Activated naive CD4-positive, alpha-beta T cell treated with anti-CD3 and anti-CD28 coated beads, Interleukin-2, amount 10 ng/mL, durations not matched to agents 7 days and 5 days (primary cell): ENCODE measurements at regions not wholly inside any gene's neighbourhood (a gene's known extent, or its start where the extent isn't known, plus 50 kb on each side); places are given as distances from the start of the nearest gene placed in this dataset.
"Not testable (repeated sequence)": the region's sequence is repeated elsewhere in the genome, so short reads cannot be mapped to it uniquely, and the experiment has no call there.

Source experiments
- CTCF ChIA-PET: fragments of 350-600 bp; sonication (Branson Sonifier 250); formaldehyde crosslinking; loops from one replicate; lab custom pipeline; 2021; ENCODE audit warnings: antibody characterized with exemption; lab: Charles Lee
- DNase-seq: peaks from one replicate; pipeline ENCODE4 v3.0.0-alpha.2; 2020
- H3K27ac Mint-ChIP-seq: one replicate; pipeline ENCODE4 v1.8.0; 2021; ENCODE audit warnings: mild to moderate bottlenecking, moderate library complexity, mixed read lengths
- H3K27me3 Mint-ChIP-seq: one replicate; pipeline ENCODE4 v1.8.0; 2021; ENCODE audit warnings: mild to moderate bottlenecking, mixed read lengths
- H3K36me3 Mint-ChIP-seq: one replicate; pipeline ENCODE4 v1.8.0; 2021; ENCODE audit warnings: mixed read lengths
- H3K4me1 Mint-ChIP-seq: one replicate; pipeline ENCODE4 v1.8.0; 2021; ENCODE audit warnings: mixed read lengths
- H3K4me3 Mint-ChIP-seq: one replicate; pipeline ENCODE4 v1.8.0; 2021; ENCODE audit warnings: mild to moderate bottlenecking, moderate library complexity, mixed read lengths
- H3K9me3 Mint-ChIP-seq: one replicate; pipeline ENCODE4 v1.8.0; 2021; ENCODE audit warnings: mixed read lengths

GRCh38 chr3:181333394-181333793, 343.9 kb upstream of the DNAJC19 start:
- DNase-seq: no peak
- Mint-ChIP-seq H3K27me3 (no peaks in the 10 kb centered on the region), H3K27ac (no peak overlapping the region), H3K4me1 (no peaks in the 10 kb centered on the region), H3K9me3 (no peaks in the 10 kb centered on the region), H3K4me3 (no peak overlapping the region), H3K36me3 (no peaks in the 10 kb centered on the region)
- CTCF ChIA-PET: no interaction called here

- no peak for DNase-seq
- no peak overlapping the region for H3K4me3 Mint-ChIP-seq
- no peaks in the 10 kb centered on the region for H3K36me3 Mint-ChIP-seq
- CTCF ChIA-PET: interaction anchor here (0.7 kb wide), 1 partner anchor 477 kb away, joined by 3 read pairs; no protein-coding TSS in a partner anchor
- H3K27ac Mint-ChIP-seq: no peak overlapping the region
- no peaks in the 10 kb centered on the region for H3K4me1 Mint-ChIP-seq
- no peaks in the 10 kb centered on the region for H3K9me3 Mint-ChIP-seq
- H3K27me3 Mint-ChIP-seq: no peaks in the 10 kb centered on the region
Observed at GRCh38 chr3:181330821-181331563, 341.5 kb upstream of the DNAJC19 start.

GRCh38 chr3:181330257-181330656, 340.7 kb upstream of the DNAJC19 start:
- Mint-ChIP-seq H3K27ac (no peak overlapping the region), H3K27me3 (no peaks in the 10 kb centered on the region), H3K9me3 (no peaks in the 10 kb centered on the region), H3K36me3 (no peaks in the 10 kb centered on the region), H3K4me1 (no peaks in the 10 kb centered on the region), H3K4me3 (no peak overlapping the region)
- CTCF ChIA-PET: no interaction called here
- no peak for DNase-seq

GRCh38 chr3:181329024-181329423, 339.5 kb upstream of the DNAJC19 start:
- H3K27me3 Mint-ChIP-seq: no peaks in the 10 kb centered on the region
- H3K36me3 Mint-ChIP-seq: no peaks in the 10 kb centered on the region
- H3K4me1 Mint-ChIP-seq: no peaks in the 10 kb centered on the region
- CTCF ChIA-PET: no interaction called here
- H3K27ac Mint-ChIP-seq: no peak overlapping the region
- no peak for DNase-seq
- no peak overlapping the region for H3K4me3 Mint-ChIP-seq
- no peaks in the 10 kb centered on the region for H3K9me3 Mint-ChIP-seq

GRCh38 chr3:181328346-181328745, 338.8 kb upstream of the DNAJC19 start:
- H3K4me3 Mint-ChIP-seq: no peak overlapping the region
- no peaks in the 10 kb centered on the region for H3K4me1 Mint-ChIP-seq
- H3K27me3 Mint-ChIP-seq: no peaks in the 10 kb centered on the region
- no peak overlapping the region for H3K27ac Mint-ChIP-seq
- no peak for DNase-seq
- H3K9me3 Mint-ChIP-seq: no peaks in the 10 kb centered on the region
- CTCF ChIA-PET: no interaction called here
- H3K36me3 Mint-ChIP-seq: no peaks in the 10 kb centered on the region

GRCh38 chr3:181327349-181327748, 337.8 kb upstream of the DNAJC19 start:
- H3K4me3 Mint-ChIP-seq: no peak overlapping the region
- H3K9me3 Mint-ChIP-seq: peaks cover 1% of the 10 kb centered on the region
- H3K27me3 Mint-ChIP-seq: no peaks in the 10 kb centered on the region
- no peak for DNase-seq
- CTCF ChIA-PET: interaction anchor here (0.6 to 1.7 kb wide), 6 partner anchors 9 to 1357 kb away, joined by 3 to 11 read pairs (median 5); no protein-coding TSS in a partner anchor
- H3K4me1 Mint-ChIP-seq: no peaks in the 10 kb centered on the region
- no peaks in the 10 kb centered on the region for H3K36me3 Mint-ChIP-seq
- H3K27ac Mint-ChIP-seq: no peak overlapping the region

GRCh38 chr3:181326637-181327223, 337.2 kb upstream of the DNAJC19 start:
- CTCF ChIA-PET: interaction anchor here (0.6 to 1.7 kb wide), 7 partner anchors 10 to 1358 kb away, joined by 3 to 11 read pairs (median 4); no protein-coding TSS in a partner anchor
- Mint-ChIP-seq H3K4me1 (no peaks in the 10 kb centered on the region), H3K36me3 (no peaks in the 10 kb centered on the region)

GRCh38 chr3:181324516-181324915, 335.0 kb upstream of the DNAJC19 start:
- DNase-seq, H3K27ac Mint-ChIP-seq, CTCF ChIA-PET, H3K4me3 Mint-ChIP-seq, H3K27me3 Mint-ChIP-seq, H3K4me1 Mint-ChIP-seq, H3K36me3 Mint-ChIP-seq: not testable (repeated sequence)
- peaks cover 12% of the 10 kb centered on the region for H3K9me3 Mint-ChIP-seq

More at GRCh38 chr3:181326637-181327223, 337.2 kb upstream of the DNAJC19 start:
- H3K9me3 Mint-ChIP-seq: peaks cover 7% of the 10 kb centered on the region
- no peak overlapping the region for H3K27ac Mint-ChIP-seq
- no peaks in the 10 kb centered on the region for H3K27me3 Mint-ChIP-seq
- H3K4me3 Mint-ChIP-seq: no peak overlapping the region
- DNase-seq: no peak

GRCh38 chr3:181318321-181318720, 328.8 kb upstream of the DNAJC19 start:
- H3K27ac Mint-ChIP-seq: no peak overlapping the region
- no peaks in the 10 kb centered on the region for H3K4me1 Mint-ChIP-seq
- no peaks in the 10 kb centered on the region for H3K27me3 Mint-ChIP-seq
- peaks cover 12% of the 10 kb centered on the region for H3K9me3 Mint-ChIP-seq
- CTCF ChIA-PET: interaction anchor here (2.1 kb wide), 1 partner anchor 9 kb away, joined by 6 read pairs; no protein-coding TSS in a partner anchor
- H3K36me3 Mint-ChIP-seq: no peaks in the 10 kb centered on the region
- no peak overlapping the region for H3K4me3 Mint-ChIP-seq
- DNase-seq: no peak

- no peaks in the 10 kb centered on the region for H3K4me1 Mint-ChIP-seq
- DNase-seq: no peak
- H3K27me3 Mint-ChIP-seq: no peaks in the 10 kb centered on the region
- no peak overlapping the region for H3K27ac Mint-ChIP-seq
- no peaks in the 10 kb centered on the region for H3K36me3 Mint-ChIP-seq
- no peak overlapping the region for H3K4me3 Mint-ChIP-seq
- CTCF ChIA-PET: interaction anchor here (2.1 kb wide), 1 partner anchor 10 kb away, joined by 6 read pairs; no protein-coding TSS in a partner anchor
- peaks cover 12% of the 10 kb centered on the region for H3K9me3 Mint-ChIP-seq
Observed at GRCh38 chr3:181317508-181317907, 328.0 kb upstream of the DNAJC19 start.

- no peak for DNase-seq
- Mint-ChIP-seq H3K27ac (no peak overlapping the region), H3K9me3 (peaks cover 2% of the 10 kb centered on the region), H3K27me3 (no peaks in the 10 kb centered on the region), H3K4me3 (no peak overlapping the region), H3K4me1 (no peaks in the 10 kb centered on the region), H3K36me3 (no peaks in the 10 kb centered on the region)
- CTCF ChIA-PET: interaction anchor here (2.1 kb wide), 1 partner anchor 11 kb away, joined by 6 read pairs; no protein-coding TSS in a partner anchor
Observed at GRCh38 chr3:181316482-181316881, 326.9 kb upstream of the DNAJC19 start.

- CTCF ChIA-PET: no interaction called here
- Mint-ChIP-seq H3K4me1 (no peaks in the 10 kb centered on the region), H3K27me3 (no peaks in the 10 kb centered on the region), H3K27ac (no peak overlapping the region), H3K9me3 (no peaks in the 10 kb centered on the region), H3K36me3 (no peaks in the 10 kb centered on the region), H3K4me3 (no peak overlapping the region)
- no peak for DNase-seq
Observed at GRCh38 chr3:181313335-181313734, 323.8 kb upstream of the DNAJC19 start.

- Mint-ChIP-seq H3K4me3 (no peak overlapping the region), H3K4me1 (no peaks in the 10 kb centered on the region), H3K9me3 (no peaks in the 10 kb centered on the region), H3K27me3 (no peaks in the 10 kb centered on the region), H3K27ac (no peak overlapping the region), H3K36me3 (no peaks in the 10 kb centered on the region)
- CTCF ChIA-PET: interaction anchor here (1.7 kb wide), 1 partner anchor 16 kb away, joined by 4 read pairs; no protein-coding TSS in a partner anchor
- DNase-seq: no peak
Observed at GRCh38 chr3:181311186-181311585, 321.6 kb upstream of the DNAJC19 start.

- no peaks in the 10 kb centered on the region for H3K36me3 Mint-ChIP-seq
- no peaks in the 10 kb centered on the region for H3K4me1 Mint-ChIP-seq
- CTCF ChIA-PET: no interaction called here
- H3K9me3 Mint-ChIP-seq: no peaks in the 10 kb centered on the region
- no peak overlapping the region for H3K4me3 Mint-ChIP-seq
- H3K27ac Mint-ChIP-seq: no peak overlapping the region
- no peak for DNase-seq
- H3K27me3 Mint-ChIP-seq: peaks cover 3% of the 10 kb centered on the region
Observed at GRCh38 chr3:181302960-181303359, 313.4 kb upstream of the DNAJC19 start.

- Mint-ChIP-seq H3K4me1 (no peaks in the 10 kb centered on the region), H3K9me3 (no peaks in the 10 kb centered on the region), H3K27ac (no peak overlapping the region), H3K36me3 (no peaks in the 10 kb centered on the region), H3K27me3 (peaks cover 3% of the 10 kb centered on the region), H3K4me3 (no peak overlapping the region)
- CTCF ChIA-PET: no interaction called here
- DNase-seq: no peak
Observed at GRCh38 chr3:181300033-181300432, 310.5 kb upstream of the DNAJC19 start.
